ENCODE measurements at regions not wholly inside any gene's neighbourhood (a gene's known extent, or its start where the extent isn't known, plus 50 kb on each side); places are given as distances from the start of the nearest gene placed in this dataset.

GRCh38 chr20:7361321-7361720, 578.9 kb downstream of the HAO1 start:
- Histone ChIP-seq H3K4me3 (ENCODE audit: low read length in 2 of 2) (no peak overlapping the region), H3K4me2 (ENCODE audit: insufficient read depth, low read length, poor library complexity, severe bottlenecking) (no peak overlapping the region), H3K27ac (replicated peaks; ENCODE audit: low read length) (no peak overlapping the region), H2BK5ac (ENCODE audit: low read length) (no peak overlapping the region), H3K9ac (ENCODE audit: low read depth, low read length, poor library complexity) (no peak overlapping the region), H2BK12ac (ENCODE audit: low read length) (no peak overlapping the region), H4K8ac (ENCODE audit: low read depth, low read length) (no peak overlapping the region), H2AK5ac (ENCODE audit: low read depth, low read length) (no peak overlapping the region), H3K9me3 (replicated peaks in 1 of 2; ENCODE audit: control insufficient read depth in 2 of 2, insufficient read depth in 1 of 2, low read depth in 1 of 2, low read length in 2 of 2) (no peaks in the 10 kb centered on the region), H3K4ac (ENCODE audit: low read length) (no peak overlapping the region), H2BK15ac (ENCODE audit: low read length) (no peak overlapping the region), H3K79me1 (ENCODE audit: low read depth, low read length) (no peaks in the 10 kb centered on the region), H2AFZ (ENCODE audit: low read length) (no peak overlapping the region), H3K4me1 (ENCODE audit: control insufficient read depth in 2 of 2, insufficient read depth in 1 of 2, low read depth in 1 of 2, low read length in 2 of 2) (peaks cover 0 to 13% of the 10 kb centered on the region in 2 donors), H3K14ac (ENCODE audit: low read length) (no peak overlapping the region), H3K18ac (ENCODE audit: low read length) (no peak overlapping the region), H3K27me3 (ENCODE audit: control insufficient read depth in 3 of 3, insufficient read depth in 3 of 3, low read depth in 1 of 3, low read length in 3 of 3) (peaks cover 0 to 4% (median 0%) of the 10 kb centered on the region in 3 experiments), H3K36me3 (replicated peaks in 1 of 2; ENCODE audit: control insufficient read depth in 2 of 2, insufficient read depth in 2 of 2, low read length in 2 of 2) (no peaks in the 10 kb centered on the region), H4K91ac (ENCODE audit: low read depth, low read length, poor library complexity) (no peak overlapping the region), H2BK120ac (ENCODE audit: low read depth, low read length) (no peak overlapping the region), H3K23ac (ENCODE audit: low read depth, low read length, poor library complexity) (no peak overlapping the region)
- peak; percentile 82 for DNase-seq (ENCODE audit: low spot score)
- WGBS, 2 donors (ENCODE audit: extremely low coverage in 2 of 2, insufficient read length in 2 of 2, insufficient replicate concordance in 1 of 2) = no CpG with 5 or more reads among the region's 3 CpGs

GRCh38 chr20:7361931-7362330, 578.3 kb downstream of the HAO1 start:
- no peak overlapping the region for H3K4ac ChIP-seq (ENCODE audit: low read length)
- no peaks in the 10 kb centered on the region for H3K36me3 ChIP-seq (replicated peaks in 1 of 2; ENCODE audit: control insufficient read depth in 2 of 2, insufficient read depth in 2 of 2, low read length in 2 of 2)
- H3K4me2 ChIP-seq (ENCODE audit: insufficient read depth, low read length, poor library complexity, severe bottlenecking) = no peak overlapping the region
- no peak overlapping the region for H2BK5ac ChIP-seq (ENCODE audit: low read length)
- H4K91ac ChIP-seq (ENCODE audit: low read depth, low read length, poor library complexity) = no peak overlapping the region
- H3K9ac ChIP-seq (ENCODE audit: low read depth, low read length, poor library complexity) = no peak overlapping the region
- no peak overlapping the region for H3K18ac ChIP-seq (ENCODE audit: low read length)
- H3K79me1 ChIP-seq (ENCODE audit: low read depth, low read length) = no peaks in the 10 kb centered on the region
- H2AK5ac ChIP-seq (ENCODE audit: low read depth, low read length) = no peak overlapping the region
- no peak overlapping the region for H3K14ac ChIP-seq (ENCODE audit: low read length)
- no CpG with 5 or more reads among the region's 3 CpGs for WGBS, 2 donors (ENCODE audit: extremely low coverage in 2 of 2, insufficient read length in 2 of 2, insufficient replicate concordance in 1 of 2)
- H2AFZ ChIP-seq (ENCODE audit: low read length) = no peak overlapping the region
- no peak overlapping the region for H2BK120ac ChIP-seq (ENCODE audit: low read depth, low read length)
- H3K27me3 ChIP-seq (ENCODE audit: control insufficient read depth in 3 of 3, insufficient read depth in 3 of 3, low read depth in 1 of 3, low read length in 3 of 3) = peaks cover 0 to 4% (median 0%) of the 10 kb centered on the region in 3 experiments
- no peak overlapping the region for H3K23ac ChIP-seq (ENCODE audit: low read depth, low read length, poor library complexity)
- peaks cover 0 to 13% of the 10 kb centered on the region in 2 donors for H3K4me1 ChIP-seq (ENCODE audit: control insufficient read depth in 2 of 2, insufficient read depth in 1 of 2, low read depth in 1 of 2, low read length in 2 of 2)
- no peak overlapping the region for H3K4me3 ChIP-seq (ENCODE audit: low read length in 2 of 2)
- no peak overlapping the region for H2BK15ac ChIP-seq (ENCODE audit: low read length)
- no peak overlapping the region for H4K8ac ChIP-seq (ENCODE audit: low read depth, low read length)
- H3K27ac ChIP-seq (replicated peaks; ENCODE audit: low read length) = no peak overlapping the region
- no peak overlapping the region for H2BK12ac ChIP-seq (ENCODE audit: low read length)
- peak; percentile 62 for DNase-seq (ENCODE audit: low spot score)
- no peaks in the 10 kb centered on the region for H3K9me3 ChIP-seq (replicated peaks in 1 of 2; ENCODE audit: control insufficient read depth in 2 of 2, insufficient read depth in 1 of 2, low read depth in 1 of 2, low read length in 2 of 2)

- no peak overlapping the region for H2BK5ac ChIP-seq (ENCODE audit: low read length)
- no peak overlapping the region for H3K18ac ChIP-seq (ENCODE audit: low read length)
- no peak overlapping the region for H2BK120ac ChIP-seq (ENCODE audit: low read depth, low read length)
- H4K8ac ChIP-seq (ENCODE audit: low read depth, low read length) = no peak overlapping the region
- no peak overlapping the region for H3K4ac ChIP-seq (ENCODE audit: low read length)
- H2BK15ac ChIP-seq (ENCODE audit: low read length) = no peak overlapping the region
- H3K9ac ChIP-seq (ENCODE audit: low read depth, low read length, poor library complexity) = no peak overlapping the region
- H3K36me3 ChIP-seq (replicated peaks in 1 of 2; ENCODE audit: control insufficient read depth in 2 of 2, insufficient read depth in 2 of 2, low read length in 2 of 2) = no peaks in the 10 kb centered on the region
- no peak overlapping the region for H3K4me3 ChIP-seq (ENCODE audit: low read length in 2 of 2)
- no peak overlapping the region for H3K27ac ChIP-seq (replicated peaks; ENCODE audit: low read length)
- DNase-seq (ENCODE audit: low spot score) = no peak
- H3K4me2 ChIP-seq (ENCODE audit: insufficient read depth, low read length, poor library complexity, severe bottlenecking) = no peak overlapping the region
- H3K23ac ChIP-seq (ENCODE audit: low read depth, low read length, poor library complexity) = no peak overlapping the region
- peaks cover 0 to 13% of the 10 kb centered on the region in 2 donors for H3K4me1 ChIP-seq (ENCODE audit: control insufficient read depth in 2 of 2, insufficient read depth in 1 of 2, low read depth in 1 of 2, low read length in 2 of 2)
- no peak overlapping the region for H2BK12ac ChIP-seq (ENCODE audit: low read length)
- no peak overlapping the region for H2AFZ ChIP-seq (ENCODE audit: low read length)
- H4K91ac ChIP-seq (ENCODE audit: low read depth, low read length, poor library complexity) = no peak overlapping the region
- no peaks in the 10 kb centered on the region for H3K9me3 ChIP-seq (replicated peaks in 1 of 2; ENCODE audit: control insufficient read depth in 2 of 2, insufficient read depth in 1 of 2, low read depth in 1 of 2, low read length in 2 of 2)
- no peak overlapping the region for H3K14ac ChIP-seq (ENCODE audit: low read length)
- H3K27me3 ChIP-seq (ENCODE audit: control insufficient read depth in 3 of 3, insufficient read depth in 3 of 3, low read depth in 1 of 3, low read length in 3 of 3) = peaks cover 0 to 4% (median 0%) of the 10 kb centered on the region in 3 experiments
- no peaks in the 10 kb centered on the region for H3K79me1 ChIP-seq (ENCODE audit: low read depth, low read length)
- no peak overlapping the region for H2AK5ac ChIP-seq (ENCODE audit: low read depth, low read length)
- no CpG with 5 or more reads among the region's 2 CpGs for WGBS, 2 donors (ENCODE audit: extremely low coverage in 2 of 2, insufficient read length in 2 of 2, insufficient replicate concordance in 1 of 2)
Measured at GRCh38 chr20:7362601-7363000, 577.7 kb downstream of the HAO1 start.

- H3K23ac ChIP-seq (ENCODE audit: low read depth, low read length, poor library complexity) = no peak overlapping the region
- no peak overlapping the region for H3K9ac ChIP-seq (ENCODE audit: low read depth, low read length, poor library complexity)
- no peak overlapping the region for H3K18ac ChIP-seq (ENCODE audit: low read length)
- H3K27ac ChIP-seq (replicated peaks; ENCODE audit: low read length) = no peak overlapping the region
- H3K4me3 ChIP-seq (ENCODE audit: low read length in 2 of 2) = no peak overlapping the region
- no peak overlapping the region for H3K4ac ChIP-seq (ENCODE audit: low read length)
- no peaks in the 10 kb centered on the region for H3K79me1 ChIP-seq (ENCODE audit: low read depth, low read length)
- H2BK120ac ChIP-seq (ENCODE audit: low read depth, low read length) = no peak overlapping the region
- no peak overlapping the region for H4K8ac ChIP-seq (ENCODE audit: low read depth, low read length)
- no peak overlapping the region for H3K14ac ChIP-seq (ENCODE audit: low read length)
- no peaks in the 10 kb centered on the region for H3K9me3 ChIP-seq (replicated peaks in 1 of 2; ENCODE audit: control insufficient read depth in 2 of 2, insufficient read depth in 1 of 2, low read depth in 1 of 2, low read length in 2 of 2)
- DNase-seq (ENCODE audit: low spot score) = no peak
- no peaks in the 10 kb centered on the region for H3K36me3 ChIP-seq (replicated peaks in 1 of 2; ENCODE audit: control insufficient read depth in 2 of 2, insufficient read depth in 2 of 2, low read length in 2 of 2)
- no peak overlapping the region for H2BK5ac ChIP-seq (ENCODE audit: low read length)
- peaks cover 0 to 7% of the 10 kb centered on the region in 2 donors for H3K4me1 ChIP-seq (ENCODE audit: control insufficient read depth in 2 of 2, insufficient read depth in 1 of 2, low read depth in 1 of 2, low read length in 2 of 2)
- no peak overlapping the region for H2BK12ac ChIP-seq (ENCODE audit: low read length)
- no peak overlapping the region for H4K91ac ChIP-seq (ENCODE audit: low read depth, low read length, poor library complexity)
- H3K27me3 ChIP-seq (ENCODE audit: control insufficient read depth in 3 of 3, insufficient read depth in 3 of 3, low read depth in 1 of 3, low read length in 3 of 3) = no peaks in the 10 kb centered on the region
- WGBS, 2 donors (ENCODE audit: extremely low coverage in 2 of 2, insufficient read length in 2 of 2, insufficient replicate concordance in 1 of 2) = no CpG with 5 or more reads among the region's 1 CpG
- H2AK5ac ChIP-seq (ENCODE audit: low read depth, low read length) = no peak overlapping the region
- H3K4me2 ChIP-seq (ENCODE audit: insufficient read depth, low read length, poor library complexity, severe bottlenecking) = no peak overlapping the region
- H2BK15ac ChIP-seq (ENCODE audit: low read length) = no peak overlapping the region
- H2AFZ ChIP-seq (ENCODE audit: low read length) = no peak overlapping the region
Measured at GRCh38 chr20:7366189-7366588, 574.1 kb downstream of the HAO1 start.

All from neuronal stem cell (in vitro differentiated cells).